ENCODE measurements at regions not wholly inside any gene's neighbourhood (a gene's known extent, or its start where the extent isn't known, plus 50 kb on each side); places are given as distances from the start of the nearest gene placed in this dataset.

DNA sequence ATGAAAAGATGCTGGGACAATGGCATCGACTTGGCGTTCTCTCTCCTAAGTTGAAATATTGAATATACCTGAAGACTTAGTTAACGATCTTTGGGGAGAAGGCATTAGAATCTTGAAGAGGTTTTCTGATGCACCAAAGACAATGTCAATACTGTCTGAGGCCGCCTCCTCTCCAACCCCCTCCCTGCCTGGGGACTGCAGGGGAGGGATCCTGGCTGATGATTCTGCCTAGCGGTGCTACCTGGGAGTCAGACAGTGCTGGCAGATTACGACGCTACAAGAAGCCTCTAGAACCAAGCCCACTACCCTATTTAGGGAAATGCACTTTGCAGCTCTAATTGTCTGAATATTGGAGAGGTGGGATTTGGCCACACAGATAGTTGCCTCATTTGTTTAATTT, 145.6 kb upstream of the HABP2 start:
- Histone ChIP-seq H3K27ac (ENCODE audit: low read depth in 1 of 2, low read length in 2 of 2) (no peak overlapping the region), H3K36me3 (ENCODE audit: insufficient read depth, low read length) (no peaks in the 10 kb centered on the region), H3K27me3 (ENCODE audit: control insufficient read depth in 1 of 2, insufficient read depth in 2 of 2, low read length in 2 of 2) (peaks cover 0 to 4% of the 10 kb centered on the region in 2 experiments), H3K4me1 (ENCODE audit: insufficient read depth, low read length) (no peaks in the 10 kb centered on the region), H3K9me3 (ENCODE audit: control insufficient read depth in 1 of 2, insufficient read depth in 1 of 2, low read length in 2 of 2) (no peaks in the 10 kb centered on the region), H3K4me3 (ENCODE audit: low read length) (no peak overlapping the region)
- H3K27me3 Mint-ChIP-seq = peaks cover 6% of the 10 kb centered on the region
- no peak overlapping the region for H3K4me3 Mint-ChIP-seq
- H3K27ac Mint-ChIP-seq = no peak overlapping the region
- intact Hi-C loops (cut with DNase I, micrococcal nuclease) = no loop called here
- H3K4me1 Mint-ChIP-seq (ENCODE audit: low read depth) = no peaks in the 10 kb centered on the region
- no peaks in the 10 kb centered on the region for H3K9me3 Mint-ChIP-seq
- TF ChIP-seq, protein P1, sequence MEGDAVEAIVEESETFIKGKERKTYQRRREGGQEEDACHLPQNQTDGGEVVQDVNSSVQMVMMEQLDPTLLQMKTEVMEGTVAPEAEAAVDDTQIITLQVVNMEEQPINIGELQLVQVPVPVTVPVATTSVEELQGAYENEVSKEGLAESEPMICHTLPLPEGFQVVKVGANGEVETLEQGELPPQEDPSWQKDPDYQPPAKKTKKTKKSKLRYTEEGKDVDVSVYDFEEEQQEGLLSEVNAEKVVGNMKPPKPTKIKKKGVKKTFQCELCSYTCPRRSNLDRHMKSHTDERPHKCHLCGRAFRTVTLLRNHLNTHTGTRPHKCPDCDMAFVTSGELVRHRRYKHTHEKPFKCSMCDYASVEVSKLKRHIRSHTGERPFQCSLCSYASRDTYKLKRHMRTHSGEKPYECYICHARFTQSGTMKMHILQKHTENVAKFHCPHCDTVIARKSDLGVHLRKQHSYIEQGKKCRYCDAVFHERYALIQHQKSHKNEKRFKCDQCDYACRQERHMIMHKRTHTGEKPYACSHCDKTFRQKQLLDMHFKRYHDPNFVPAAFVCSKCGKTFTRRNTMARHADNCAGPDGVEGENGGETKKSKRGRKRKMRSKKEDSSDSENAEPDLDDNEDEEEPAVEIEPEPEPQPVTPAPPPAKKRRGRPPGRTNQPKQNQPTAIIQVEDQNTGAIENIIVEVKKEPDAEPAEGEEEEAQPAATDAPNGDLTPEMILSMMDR (IDR thresholded peaks at IDR 0.05) = no peak
- DNase-seq (no peak), ATAC-seq (ENCODE audit: poor library complexity) (no peak)
- ChIA-PET POLR2A (no interaction called here), CTCF (no interaction called here)
- H3K36me3 Mint-ChIP-seq (ENCODE audit: low read depth) = no peaks in the 10 kb centered on the region

DNA sequence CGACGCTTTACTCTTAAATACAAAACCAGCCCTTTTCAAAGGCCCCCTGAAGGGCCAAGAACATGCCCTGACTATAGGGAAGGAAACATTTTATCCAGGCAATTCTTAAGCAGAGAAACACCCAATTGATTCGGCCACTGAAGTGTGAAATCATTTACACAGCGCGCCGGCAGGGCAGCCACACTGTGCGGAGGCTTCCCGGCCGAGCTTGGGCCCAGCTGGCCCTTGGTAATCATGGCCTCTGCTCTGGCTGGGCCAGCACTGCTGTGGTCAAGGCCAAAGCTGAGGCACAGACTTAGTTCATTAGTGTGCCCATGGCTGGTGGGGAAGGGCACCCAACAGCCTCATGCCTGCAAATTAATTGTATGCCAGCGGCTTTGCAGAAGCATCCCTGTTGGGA, 143.7 kb upstream of the HABP2 start:
- ChIA-PET CTCF (no interaction called here), POLR2A (no interaction called here)
- Histone ChIP-seq H3K27me3 (ENCODE audit: control insufficient read depth in 1 of 2, insufficient read depth in 2 of 2, low read length in 2 of 2) (peaks cover 0 to 4% of the 10 kb centered on the region in 2 experiments), H3K9me3 (ENCODE audit: control insufficient read depth in 1 of 2, insufficient read depth in 1 of 2, low read length in 2 of 2) (no peaks in the 10 kb centered on the region), H3K36me3 (ENCODE audit: insufficient read depth, low read length) (no peaks in the 10 kb centered on the region), H3K4me3 (ENCODE audit: low read length) (no peak overlapping the region), H3K27ac (ENCODE audit: low read depth in 1 of 2, low read length in 2 of 2) (no peak overlapping the region), H3K4me1 (ENCODE audit: insufficient read depth, low read length) (no peaks in the 10 kb centered on the region)
- intact Hi-C loops (cut with DNase I, micrococcal nuclease) = no loop called here
- TF ChIP-seq, protein P1 (IDR thresholded peaks at IDR 0.05) = no peak
- Mint-ChIP-seq H3K36me3 (ENCODE audit: low read depth) (no peaks in the 10 kb centered on the region), H3K9me3 (no peaks in the 10 kb centered on the region), H3K27me3 (peaks cover 6% of the 10 kb centered on the region), H3K4me3 (no peak overlapping the region), H3K4me1 (ENCODE audit: low read depth) (no peaks in the 10 kb centered on the region), H3K27ac (no peak overlapping the region)
- ATAC-seq (ENCODE audit: poor library complexity) (no peak), DNase-seq (no peak)

DNA sequence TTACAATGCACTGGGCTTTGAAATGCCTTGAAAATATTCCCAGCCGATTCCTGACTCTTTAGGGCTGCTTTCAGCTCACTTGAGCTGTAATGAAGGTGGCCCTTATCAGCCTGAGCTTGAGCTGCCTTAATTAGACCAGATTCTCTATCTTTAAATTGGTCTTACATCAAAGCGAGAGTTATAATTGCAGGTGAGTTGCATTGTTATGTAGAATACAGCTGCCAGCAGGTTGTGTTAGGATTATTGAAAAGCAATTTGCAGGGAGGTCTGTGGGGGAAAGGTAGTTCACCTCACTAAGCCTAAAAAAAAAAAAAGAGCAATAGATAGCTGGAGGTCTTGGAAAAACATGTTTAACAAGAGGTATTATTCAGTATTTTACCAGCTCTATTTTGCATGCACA, 142.2 kb upstream of the HABP2 start:
- no peak for ATAC-seq (ENCODE audit: poor library complexity)
- H3K36me3 ChIP-seq (ENCODE audit: insufficient read depth, low read length) = no peaks in the 10 kb centered on the region
- H3K4me1 Mint-ChIP-seq (ENCODE audit: low read depth) = no peaks in the 10 kb centered on the region
- peaks cover 8% of the 10 kb centered on the region for H3K27me3 Mint-ChIP-seq
- intact Hi-C loops (cut with DNase I, micrococcal nuclease) = no loop called here
- H3K9me3 ChIP-seq (ENCODE audit: control insufficient read depth in 1 of 2, insufficient read depth in 1 of 2, low read length in 2 of 2) = no peaks in the 10 kb centered on the region
- no peak overlapping the region for H3K4me3 ChIP-seq (ENCODE audit: low read length)
- peaks cover 0 to 4% of the 10 kb centered on the region in 2 experiments for H3K27me3 ChIP-seq (ENCODE audit: control insufficient read depth in 1 of 2, insufficient read depth in 2 of 2, low read length in 2 of 2)
- no peaks in the 10 kb centered on the region for H3K36me3 Mint-ChIP-seq (ENCODE audit: low read depth)
- no peaks in the 10 kb centered on the region for H3K4me1 ChIP-seq (ENCODE audit: insufficient read depth, low read length)
- ChIA-PET CTCF (no interaction called here), POLR2A (no interaction called here)
- DNase-seq = no peak
- no peak overlapping the region for H3K27ac Mint-ChIP-seq
- TF ChIP-seq, protein P1 (IDR thresholded peaks at IDR 0.05) = no peak
- H3K27ac ChIP-seq (ENCODE audit: low read depth in 1 of 2, low read length in 2 of 2) = no peak overlapping the region
- no peak overlapping the region for H3K4me3 Mint-ChIP-seq
- H3K9me3 Mint-ChIP-seq = no peaks in the 10 kb centered on the region

All from CD4-positive, alpha-beta T cell (primary cell).